Femur (tissue), 1 donor: ENCODE measurements at regions not wholly inside any gene's neighbourhood (a gene's known extent, or its start where the extent isn't known, plus 50 kb on each side); places are given as distances from the start of the nearest gene placed in this dataset.

Source experiments
- DNase-seq: peaks from one replicate; pipeline ENCODE4 v3.0.0-alpha.2; 2017

GRCh38 chr6:129967427-129967826 is 51.0 kb upstream of the L3MBTL3 start:
- DNase-seq = no peak

GRCh38 chr6:129966125-129966524 is 52.3 kb upstream of the L3MBTL3 start:
- no peak for DNase-seq

GRCh38 chr6:129965096-129965495 is 53.3 kb upstream of the L3MBTL3 start:
- no peak for DNase-seq

GRCh38 chr6:129959358-129959930 is 58.9 kb upstream of the L3MBTL3 start:
- DNase-seq = no peak

GRCh38 chr6:129957941-129958898 is 60.2 kb upstream of the L3MBTL3 start:
- DNase-seq = no peak

- DNase-seq = no peak
Observed at GRCh38 chr6:129955584-129955983, 62.8 kb upstream of the L3MBTL3 start.

- no peak for DNase-seq
Observed at GRCh38 chr6:129954749-129955431, 63.5 kb upstream of the L3MBTL3 start.

GRCh38 chr6:129947797-129948196 is 70.6 kb upstream of the L3MBTL3 start:
- no peak for DNase-seq

- no peak for DNase-seq
Observed at GRCh38 chr6:129946439-129947140, 71.8 kb upstream of the L3MBTL3 start.

GRCh38 chr6:129943637-129944271 is 74.6 kb upstream of the L3MBTL3 start:
- DNase-seq = no peak

GRCh38 chr6:129940454-129941195 is 77.8 kb upstream of the L3MBTL3 start:
- no peak for DNase-seq

- DNase-seq = no peak
Observed at GRCh38 chr6:129938249-129939020, 77.3 kb upstream of the TMEM244 start.

- DNase-seq = peak; percentile 40
Observed at GRCh38 chr6:129936329-129937165, 75.4 kb upstream of the TMEM244 start.

GRCh38 chr6:129932321-129932720 is 71.2 kb upstream of the TMEM244 start:
- no peak for DNase-seq

- DNase-seq = no peak
Observed at GRCh38 chr6:129929433-129929832, 68.3 kb upstream of the TMEM244 start.

GRCh38 chr6:129923530-129924250 is 62.6 kb upstream of the TMEM244 start:
- no peak for DNase-seq

- no peak for DNase-seq
Observed at GRCh38 chr6:129921169-129921817, 60.2 kb upstream of the TMEM244 start.

GRCh38 chr6:129920103-129920798 is 59.1 kb upstream of the TMEM244 start:
- DNase-seq = no peak
